SK-N-SH (cell line): ENCODE measurements at regions not wholly inside any gene's neighbourhood (a gene's known extent, or its start where the extent isn't known, plus 50 kb on each side); places are given as distances from the start of the nearest gene placed in this dataset.

Source experiments
- CTCF ChIA-PET: fragments of 300-600, 350-600 bp; formaldehyde crosslinking; extraction: SDS; loops from one replicate; lab custom pipeline; 2021; lab: Yijun Ruan, JAX
- POLR2A ChIA-PET: fragments of 350-600 bp; sonication (Branson Sonifier 250); formaldehyde crosslinking; extraction: SDS; loops from one replicate; lab custom pipeline; 2020; ENCODE audit warnings: antibody characterized with exemption, inconsistent platforms; lab: Yijun Ruan, JAX
- DNase-seq: peaks from one replicate; pipeline ENCODE4 v3.0.0; 2012
- H2AFZ ChIP-seq: fragments of 200-600 bp; sonication (generic); 2 replicates; pipeline ENCODE4 v1.8.1; 2016; ENCODE audit warnings: antibody characterized with exemption, mild to moderate bottlenecking, low read depth
- H3F3A ChIP-seq: fragments of 200-600 bp; sonication (generic); replicated peaks from 2 replicates; pipeline ENCODE3; 2016; ENCODE audit warnings: antibody characterized with exemption, mild to moderate bottlenecking; ENCODE audit not compliant: insufficient read depth
- H3K27ac ChIP-seq, 2 experiments: fragments of 200-500 bp in 1 of 2; fragments of 200-600 bp in 1 of 2; sonication (Bioruptor generic) in 1 of 2; sonication (generic), shearing (Covaris generic) in 1 of 2; 2 replicates each; pipeline versions ENCODE4 v1.5.1 to v1.6.1; 2014 to 2016; ENCODE audit warnings: low read depth in 2 of 2, inconsistent platforms in 1 of 2, low read length in 1 of 2, mild to moderate bottlenecking in 1 of 2, mixed read lengths in 1 of 2
- H3K27me3 ChIP-seq: fragments of 200-600 bp; sonication (generic), shearing (Covaris generic); 2 replicates; pipeline ENCODE4 v1.6.1; 2016; ENCODE audit warnings: mixed run types; ENCODE audit not compliant: insufficient read depth
- H3K36me3 ChIP-seq, 2 experiments: fragments of 200-500 bp in 1 of 2; fragments of 200-600 bp in 1 of 2; sonication (Bioruptor generic) in 1 of 2; sonication (generic) in 1 of 2; replicated peaks in 1 of 2; 2 replicates each; pipeline versions ENCODE3 to v1.5.1; 2014 to 2016; ENCODE audit warnings: low read length in 1 of 2, mild to moderate bottlenecking in 1 of 2; ENCODE audit not compliant: insufficient read depth in 2 of 2, control insufficient read depth in 1 of 2
- H3K4me1 ChIP-seq, 2 experiments: fragments of 200-500 bp in 1 of 2; fragments of 200-600 bp in 1 of 2; sonication (Bioruptor generic) in 1 of 2; sonication (generic), shearing (Covaris generic) in 1 of 2; 2 replicates each; pipeline versions ENCODE4 v1.5.1 to v1.6.1; 2014 to 2016; ENCODE audit warnings: low read depth in 1 of 2, low read length in 1 of 2, mixed run types in 1 of 2; ENCODE audit not compliant: insufficient read depth in 2 of 2, control insufficient read depth in 1 of 2
- H3K4me2 ChIP-seq: fragments of 200-600 bp; sonication (generic), shearing (Covaris generic); 2 replicates; pipeline ENCODE4 v1.6.1; 2017; ENCODE audit warnings: mixed run types
- H3K4me3 ChIP-seq, 2 experiments: fragments of 200-500 bp in 1 of 2; fragments of 200-600 bp in 1 of 2; sonication (Bioruptor generic) in 1 of 2; sonication (generic), shearing (Covaris generic) in 1 of 2; 2 replicates each; pipeline versions ENCODE4 v1.5.1 to v1.8.1; 2014 to 2016; ENCODE audit warnings: low read depth in 2 of 2, inconsistent platforms in 1 of 2, low read length in 1 of 2, mild to moderate bottlenecking in 1 of 2, mixed read lengths in 1 of 2, moderate library complexity in 1 of 2
- H3K79me2 ChIP-seq: fragments of 200-600 bp; sonication (generic); 2 replicates; pipeline ENCODE4 v1.8.1; 2017; ENCODE audit warnings: mild to moderate bottlenecking; ENCODE audit not compliant: insufficient read depth
- H3K9ac ChIP-seq: fragments of 200-600 bp; sonication (generic); 2 replicates; pipeline ENCODE4 v1.6.1; 2017; ENCODE audit warnings: mixed run types
- H3K9me2 ChIP-seq: fragments of 200-600 bp; sonication (generic); 2 replicates; pipeline ENCODE4 v1.6.1; 2017; ENCODE audit warnings: mixed run types
- H3K9me3 ChIP-seq: fragments of 200-600 bp; sonication (generic); 2 replicates; pipeline ENCODE4 v1.6.1; 2017; ENCODE audit warnings: mixed run types, mild to moderate bottlenecking, moderate library complexity
- H4K20me1 ChIP-seq: fragments of 200-600 bp; sonication (generic); 2 replicates; pipeline ENCODE4 v1.6.1; 2017; ENCODE audit warnings: mild to moderate bottlenecking, mixed run types; ENCODE audit not compliant: insufficient read depth
- CHD2 ChIP-seq: fragments of 150-350 bp; IDR thresholded peaks from 2 replicates; pipeline ENCODE4 v1.6.1; 2018; ENCODE audit warnings: low read length; ENCODE audit not compliant: partially characterized antibody
- ELF1 ChIP-seq: IDR thresholded peaks from 2 replicates; pipeline ENCODE4 v1.4.0; 2012
- EP300 ChIP-seq, 2 experiments: IDR thresholded peaks; 2 replicates each; pipeline versions ENCODE4 v1.4.0 to v1.6.1; 2012; ENCODE audit warnings: borderline replicate concordance in 1 of 2, low read depth in 1 of 2, low read length in 1 of 2
- EZH2phosphoT487 ChIP-seq: fragments of 200-600 bp; sonication (generic); IDR thresholded peaks from 2 replicates; pipeline ENCODE4 v1.6.1; 2017; ENCODE audit warnings: low read depth, mixed run types, mild to moderate bottlenecking, antibody characterized with exemption, moderate library complexity, borderline replicate concordance
- FOSL2 ChIP-seq: IDR thresholded peaks from 2 replicates; pipeline ENCODE4 v1.4.0; 2012; ENCODE audit warnings: low read depth, mild to moderate bottlenecking, moderate library complexity, borderline replicate concordance
- FOXJ3 ChIP-seq: sonication (generic); formaldehyde crosslinking; IDR thresholded peaks from 2 replicates; pipeline ENCODE4 v1.5.1; 2020; ENCODE audit warnings: mild to moderate bottlenecking, missing genetic modification reagents
- GABPA ChIP-seq: IDR thresholded peaks from 2 replicates; pipeline ENCODE4 v1.4.0; 2012; ENCODE audit warnings: low read depth, mild to moderate bottlenecking
- GATA2 ChIP-seq: sonication (generic); formaldehyde crosslinking; IDR thresholded peaks from 2 replicates; pipeline ENCODE4 v1.5.0; 2020; ENCODE audit warnings: mild to moderate bottlenecking, missing genetic modification reagents
- JUND ChIP-seq: IDR thresholded peaks from 2 replicates; pipeline ENCODE4 v1.4.0; 2012
- MEF2A ChIP-seq: IDR thresholded peaks from 2 replicates; pipeline ENCODE4 v1.4.0; 2012; ENCODE audit warnings: low read depth, borderline replicate concordance
- MXI1 ChIP-seq: IDR thresholded peaks from 2 replicates; pipeline ENCODE4 v1.6.1; 2012; ENCODE audit warnings: mild to moderate bottlenecking, low read depth, low read length, improper control_type of control experiment
- NFIC ChIP-seq: IDR thresholded peaks from 2 replicates; pipeline ENCODE4 v1.4.0; 2012; ENCODE audit warnings: borderline replicate concordance
- POLR2AphosphoS5 ChIP-seq: IDR thresholded peaks from 2 replicates; pipeline ENCODE4 v1.6.1; 2012; ENCODE audit warnings: low read depth, low read length
- RXRA ChIP-seq: IDR thresholded peaks from 2 replicates; pipeline ENCODE4 v1.4.0; 2012; ENCODE audit warnings: low read depth, mild to moderate bottlenecking, borderline replicate concordance
- TAF1 ChIP-seq: IDR thresholded peaks from 2 replicates; pipeline ENCODE4 v1.6.1; 2012; ENCODE audit warnings: low read depth, mild to moderate bottlenecking, low read length, moderate library complexity, borderline replicate concordance
- TCF12 ChIP-seq: IDR thresholded peaks from 2 replicates; pipeline ENCODE4 v1.4.0; 2012
- TEAD4 ChIP-seq: IDR thresholded peaks from 2 replicates; pipeline ENCODE4 v1.4.0; 2012; ENCODE audit warnings: mild to moderate bottlenecking, borderline replicate concordance; ENCODE audit not compliant: insufficient read depth
- WGBS: methylation state at CpG from one replicate; pipeline ENCODE4 v1.1.6; 2017; ENCODE audit warnings: low lambda C conversion rate; 5-methylcytosine and 5-hydroxymethylcytosine counted together
- TF ChIP-seq, protein P1 (sequence below): IDR thresholded peaks from 2 replicates; pipeline ENCODE4 v1.4.0; 2012; ENCODE audit warnings: low read depth, borderline replicate concordance
- TF ChIP-seq, protein P2 (sequence below): IDR thresholded peaks from 2 replicates; pipeline ENCODE4 v1.6.1; 2012; ENCODE audit warnings: mild to moderate bottlenecking, low read depth, low read length, moderate library complexity
- TF ChIP-seq, protein P3 (sequence below): IDR thresholded peaks from 2 replicates; pipeline ENCODE4; 2012

DNA sequence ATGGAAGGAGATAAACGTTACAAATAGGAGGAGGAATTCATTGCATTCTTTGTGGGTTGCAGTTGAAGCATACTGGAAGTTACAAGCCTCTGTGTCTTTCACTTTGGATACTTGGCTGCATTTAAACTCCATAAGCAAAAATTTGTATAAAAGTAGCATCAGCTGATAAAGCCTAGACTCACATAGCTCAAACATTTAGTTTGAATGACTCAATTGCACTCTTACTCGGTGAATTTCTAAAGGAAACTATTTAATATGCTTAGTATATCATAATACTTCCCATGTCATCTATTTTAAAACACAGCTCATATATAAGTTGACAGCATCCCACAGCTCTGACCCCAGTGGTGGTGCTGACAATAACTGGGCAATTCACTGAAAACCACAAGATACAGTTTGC is 596.6 kb upstream of the ZNF608 start (continued):
- TF ChIP-seq, protein P1, sequence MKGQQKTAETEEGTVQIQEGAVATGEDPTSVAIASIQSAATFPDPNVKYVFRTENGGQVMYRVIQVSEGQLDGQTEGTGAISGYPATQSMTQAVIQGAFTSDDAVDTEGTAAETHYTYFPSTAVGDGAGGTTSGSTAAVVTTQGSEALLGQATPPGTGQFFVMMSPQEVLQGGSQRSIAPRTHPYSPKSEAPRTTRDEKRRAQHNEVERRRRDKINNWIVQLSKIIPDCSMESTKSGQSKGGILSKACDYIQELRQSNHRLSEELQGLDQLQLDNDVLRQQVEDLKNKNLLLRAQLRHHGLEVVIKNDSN, result 0 out of 2 replicates have a peak, but pooled peaks have one; percentile 8
- TF ChIP-seq MXI1 (no peak), NFIC (peak; percentile 43; the same call in 1 of the 2 replicates), TCF12 (peak; percentile 64), MEF2A (0 out of 2 replicates have a peak, but pooled peaks have one; percentile 15), TEAD4 (peak; percentile 72), EP300 (IDR thresholded peaks at IDR 0.05; ENCODE audit: borderline replicate concordance in 1 of 2, low read depth in 1 of 2, low read length in 1 of 2) (peak in 1 of 2 experiments; percentile 66; a peak in 1 of 4 replicates), RXRA (0 out of 2 replicates have a peak, but pooled peaks have one; percentile 14)

DNA sequence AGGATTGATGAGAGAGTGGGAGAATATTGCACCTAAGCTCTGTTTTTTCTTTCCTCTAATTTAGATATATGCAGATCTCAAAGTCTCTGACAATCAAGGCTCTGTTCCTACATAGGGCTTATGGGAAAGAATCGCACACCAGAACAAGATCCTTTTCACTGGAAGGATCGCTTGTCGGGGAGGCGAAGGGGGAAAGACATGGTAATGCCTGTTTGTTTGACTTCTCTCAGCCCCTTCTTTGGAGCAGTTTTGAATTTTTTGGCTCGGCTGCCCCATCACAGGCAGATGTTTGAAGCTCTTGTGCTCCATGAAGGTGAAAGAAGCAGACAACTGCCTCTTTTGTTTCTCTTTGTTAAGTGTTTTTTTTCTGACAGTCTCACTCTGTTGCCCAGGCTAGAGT is 599.9 kb upstream of the ZNF608 start:
- DNase-seq, result no peak
- Histone ChIP-seq H2AFZ (no peak overlapping the region), H3K27ac (peak overlapping the region in 1 of 2 experiments; percentile 87; a peak in 2 of 4 replicates), H3K27me3 (no peaks in the 10 kb centered on the region), H3F3A (peaks cover 5% of the 10 kb centered on the region), H3K4me1 (peaks cover 0 to 27% of the 10 kb centered on the region in 2 experiments; a peak in 2 of 4 replicates)
- TF ChIP-seq GABPA (no peak), JUND (no peak), FOXJ3 (no peak), MEF2A (no peak), EZH2phosphoT487 (no peak), GATA2 (CRISPR knock-in tag) (no peak), CHD2 (no peak), ELF1 (no peak), POLR2AphosphoS5 (no peak), EP300 (IDR thresholded peaks at IDR 0.05; ENCODE audit: borderline replicate concordance in 1 of 2, low read depth in 1 of 2, low read length in 1 of 2) (no peak), FOSL2 (no peak), TCF12 (no peak), TAF1 (no peak), TEAD4 (no peak)
- TF ChIP-seq, protein P1, result no peak
- TF ChIP-seq, protein P2, sequence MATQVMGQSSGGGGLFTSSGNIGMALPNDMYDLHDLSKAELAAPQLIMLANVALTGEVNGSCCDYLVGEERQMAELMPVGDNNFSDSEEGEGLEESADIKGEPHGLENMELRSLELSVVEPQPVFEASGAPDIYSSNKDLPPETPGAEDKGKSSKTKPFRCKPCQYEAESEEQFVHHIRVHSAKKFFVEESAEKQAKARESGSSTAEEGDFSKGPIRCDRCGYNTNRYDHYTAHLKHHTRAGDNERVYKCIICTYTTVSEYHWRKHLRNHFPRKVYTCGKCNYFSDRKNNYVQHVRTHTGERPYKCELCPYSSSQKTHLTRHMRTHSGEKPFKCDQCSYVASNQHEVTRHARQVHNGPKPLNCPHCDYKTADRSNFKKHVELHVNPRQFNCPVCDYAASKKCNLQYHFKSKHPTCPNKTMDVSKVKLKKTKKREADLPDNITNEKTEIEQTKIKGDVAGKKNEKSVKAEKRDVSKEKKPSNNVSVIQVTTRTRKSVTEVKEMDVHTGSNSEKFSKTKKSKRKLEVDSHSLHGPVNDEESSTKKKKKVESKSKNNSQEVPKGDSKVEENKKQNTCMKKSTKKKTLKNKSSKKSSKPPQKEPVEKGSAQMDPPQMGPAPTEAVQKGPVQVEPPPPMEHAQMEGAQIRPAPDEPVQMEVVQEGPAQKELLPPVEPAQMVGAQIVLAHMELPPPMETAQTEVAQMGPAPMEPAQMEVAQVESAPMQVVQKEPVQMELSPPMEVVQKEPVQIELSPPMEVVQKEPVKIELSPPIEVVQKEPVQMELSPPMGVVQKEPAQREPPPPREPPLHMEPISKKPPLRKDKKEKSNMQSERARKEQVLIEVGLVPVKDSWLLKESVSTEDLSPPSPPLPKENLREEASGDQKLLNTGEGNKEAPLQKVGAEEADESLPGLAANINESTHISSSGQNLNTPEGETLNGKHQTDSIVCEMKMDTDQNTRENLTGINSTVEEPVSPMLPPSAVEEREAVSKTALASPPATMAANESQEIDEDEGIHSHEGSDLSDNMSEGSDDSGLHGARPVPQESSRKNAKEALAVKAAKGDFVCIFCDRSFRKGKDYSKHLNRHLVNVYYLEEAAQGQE, result no peak
- TF ChIP-seq, protein P3, sequence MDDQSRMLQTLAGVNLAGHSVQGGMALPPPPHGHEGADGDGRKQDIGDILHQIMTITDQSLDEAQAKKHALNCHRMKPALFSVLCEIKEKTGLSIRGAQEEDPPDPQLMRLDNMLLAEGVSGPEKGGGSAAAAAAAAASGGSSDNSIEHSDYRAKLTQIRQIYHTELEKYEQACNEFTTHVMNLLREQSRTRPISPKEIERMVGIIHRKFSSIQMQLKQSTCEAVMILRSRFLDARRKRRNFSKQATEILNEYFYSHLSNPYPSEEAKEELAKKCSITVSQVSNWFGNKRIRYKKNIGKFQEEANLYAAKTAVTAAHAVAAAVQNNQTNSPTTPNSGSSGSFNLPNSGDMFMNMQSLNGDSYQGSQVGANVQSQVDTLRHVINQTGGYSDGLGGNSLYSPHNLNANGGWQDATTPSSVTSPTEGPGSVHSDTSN, result no peak
- TF ChIP-seq, all 33 proteins: peak for 0
- WGBS, result 90% methylated on average over 5 of the region's 5 CpGs
- ChIA-PET POLR2A (interaction anchor here (1.1 kb wide), 1 partner anchor 63 kb away, joined by 4 read pairs; no protein-coding TSS in a partner anchor), CTCF (interaction anchor here (0.6 kb wide), 1 partner anchor 985 kb away, joined by 3 read pairs; no protein-coding TSS in a partner anchor)
- H3K36me3 ChIP-seq, result no peaks in the 10 kb centered on the region
- no peaks in the 10 kb centered on the region for H3K79me2 ChIP-seq
- no peaks in the 10 kb centered on the region for H4K20me1 ChIP-seq
- no peaks in the 10 kb centered on the region for H3K9me2 ChIP-seq
- H3K4me3 ChIP-seq, result no peak overlapping the region
- no peak overlapping the region for H3K9ac ChIP-seq
- no peaks in the 10 kb centered on the region for H3K9me3 ChIP-seq
- H3K4me2 ChIP-seq, result no peak overlapping the region
